HG02798 (cell line): ENCODE measurements at regions not wholly inside any gene's neighbourhood (a gene's known extent, or its start where the extent isn't known, plus 50 kb on each side); places are given as distances from the start of the nearest gene placed in this dataset.
"Not testable (repeated sequence)": the region's sequence is repeated elsewhere in the genome, so short reads cannot be mapped to it uniquely, and the experiment has no call there.

Experiments
- ATAC-seq: cut with Tn5 transposase; IDR thresholded peaks from one replicate; pipeline ENCODE4 v1.9.1; 2021; ENCODE audit warnings: mild to moderate bottlenecking; ENCODE audit not compliant: unreplicated experiment, poor library complexity

- no peak for ATAC-seq
Measured at GRCh38 chr11:15300341-15300740, 185.6 kb downstream of the INSC start.

- no peak for ATAC-seq
Measured at GRCh38 chr11:15307619-15308024, 192.9 kb downstream of the INSC start.

- ATAC-seq, result no peak
Measured at GRCh38 chr11:15308840-15309239, 194.1 kb downstream of the INSC start.

- ATAC-seq, result no peak
Measured at GRCh38 chr11:15309296-15309695, 194.6 kb downstream of the INSC start.

GRCh38 chr11:15313862-15314261 lies 199.1 kb downstream of the INSC start:
- no peak for ATAC-seq

- no peak for ATAC-seq
Measured at GRCh38 chr11:15318814-15319213, 204.1 kb downstream of the INSC start.

- no peak for ATAC-seq
Measured at GRCh38 chr11:15326520-15326919, 211.8 kb downstream of the INSC start.

- peak; percentile 55 for ATAC-seq
Measured at GRCh38 chr11:15327786-15328231, 213.1 kb downstream of the INSC start.

- ATAC-seq, result no peak
Measured at GRCh38 chr11:15333407-15333806, 218.7 kb downstream of the INSC start.

GRCh38 chr11:15334766-15335165 lies 220.0 kb downstream of the INSC start:
- no peak for ATAC-seq

GRCh38 chr11:15336021-15336420 lies 221.3 kb downstream of the INSC start:
- no peak for ATAC-seq

GRCh38 chr11:15339302-15339701 lies 224.6 kb downstream of the INSC start:
- no peak for ATAC-seq

- ATAC-seq, result no peak
Measured at GRCh38 chr11:15341587-15341986, 226.9 kb downstream of the INSC start.

- ATAC-seq, result no peak
Measured at GRCh38 chr11:15342163-15342562, 227.4 kb downstream of the INSC start.

GRCh38 chr11:15346907-15347306 lies 232.2 kb downstream of the INSC start:
- no peak for ATAC-seq

GRCh38 chr11:15347969-15348734 lies 233.4 kb downstream of the INSC start:
- no peak for ATAC-seq

- no peak for ATAC-seq
Measured at GRCh38 chr11:15349413-15349812, 234.7 kb downstream of the INSC start.

- no peak for ATAC-seq
Measured at GRCh38 chr11:15361316-15361715, 246.6 kb downstream of the INSC start.

- not testable (repeated sequence) for ATAC-seq
Measured at GRCh38 chr11:15365286-15365685, 250.6 kb downstream of the INSC start.

GRCh38 chr11:15367695-15368094 lies 253.0 kb downstream of the INSC start:
- no peak for ATAC-seq

GRCh38 chr11:15370495-15371147 lies 255.9 kb downstream of the INSC start:
- ATAC-seq, result no peak

GRCh38 chr11:15371533-15371932 lies 256.8 kb downstream of the INSC start:
- no peak for ATAC-seq
